ENCODE measurements at regions not wholly inside any gene's neighbourhood (a gene's known extent, or its start where the extent isn't known, plus 50 kb on each side); places are given as distances from the start of the nearest gene placed in this dataset.
"Not testable (repeated sequence)": the region's sequence is repeated elsewhere in the genome, so short reads cannot be mapped to it uniquely, and the experiment has no call there.

DNA sequence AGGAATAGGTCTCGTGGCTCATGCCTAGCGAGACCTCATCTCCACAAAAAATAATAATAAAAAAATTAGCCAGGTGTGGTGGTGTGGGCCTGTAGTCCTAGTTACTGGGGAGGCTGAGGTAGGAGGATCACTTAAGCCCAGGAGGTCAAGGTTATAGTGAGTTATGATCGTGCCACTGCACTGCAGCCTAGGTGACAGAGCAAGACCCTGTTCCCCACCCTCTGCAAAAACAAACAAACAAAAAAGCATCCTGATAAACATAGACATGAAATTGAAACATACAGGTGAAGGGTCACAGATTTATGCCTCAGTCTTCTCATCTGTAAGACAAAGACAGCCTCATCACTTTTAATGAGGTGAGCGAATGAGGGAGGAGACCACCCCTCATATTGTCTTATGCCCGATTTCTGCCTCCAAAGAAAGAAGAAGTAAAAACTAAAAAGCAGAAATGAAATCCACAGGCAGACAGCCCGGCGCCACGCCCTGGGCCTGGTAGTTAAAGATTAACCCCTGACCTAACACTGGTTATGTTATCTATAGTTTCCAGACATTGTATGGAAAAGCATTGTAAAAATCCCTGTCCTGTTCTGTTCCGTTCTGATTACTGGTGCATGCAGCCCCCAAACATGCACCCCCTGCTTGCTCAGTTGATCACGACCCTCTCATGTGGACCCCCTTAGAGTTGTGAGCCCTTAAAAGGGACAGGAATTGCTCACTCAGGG lies 138.5 kb downstream of the OR2B2 start:
- not testable (repeated sequence) for ATAC-seq, DNase-seq

DNA sequence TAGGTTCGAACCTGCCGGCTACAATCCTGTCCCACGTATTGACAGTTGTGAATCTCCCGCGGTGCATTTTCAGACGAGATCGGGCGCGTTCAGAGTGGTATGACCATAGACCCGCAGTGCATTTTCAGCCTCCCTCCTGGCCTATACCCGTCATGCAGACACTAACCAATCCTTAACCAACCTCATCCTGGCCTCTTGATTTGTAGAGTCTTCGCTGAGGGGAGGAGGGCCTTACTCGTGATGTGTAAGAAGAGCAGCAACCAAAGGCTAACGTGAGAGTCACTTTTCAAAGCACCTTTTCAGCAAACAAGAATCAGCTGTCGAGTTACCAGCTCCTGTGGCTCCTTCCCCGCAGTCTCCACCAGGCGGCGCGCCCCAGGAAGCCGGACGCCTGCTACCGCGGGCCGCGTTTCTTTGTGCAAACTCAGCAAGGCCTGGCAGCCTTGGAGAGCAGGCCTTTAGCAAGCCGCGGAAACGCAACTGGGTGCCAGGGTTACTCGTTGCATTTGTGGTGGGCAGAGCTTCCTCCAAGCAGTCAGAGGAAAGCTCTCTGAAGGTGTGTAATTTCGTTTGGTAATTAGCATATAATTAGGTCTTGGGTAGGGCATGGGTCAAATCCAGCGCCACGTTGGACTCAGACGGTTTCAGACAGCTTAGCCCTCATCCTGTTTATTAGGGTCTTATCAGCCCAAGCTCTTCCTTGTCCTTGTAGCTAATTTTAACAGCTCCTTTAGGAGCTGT lies 139.8 kb downstream of the OR2B2 start:
- DNase-seq (peak; percentile 90), ATAC-seq (peak; percentile 96)

DNA sequence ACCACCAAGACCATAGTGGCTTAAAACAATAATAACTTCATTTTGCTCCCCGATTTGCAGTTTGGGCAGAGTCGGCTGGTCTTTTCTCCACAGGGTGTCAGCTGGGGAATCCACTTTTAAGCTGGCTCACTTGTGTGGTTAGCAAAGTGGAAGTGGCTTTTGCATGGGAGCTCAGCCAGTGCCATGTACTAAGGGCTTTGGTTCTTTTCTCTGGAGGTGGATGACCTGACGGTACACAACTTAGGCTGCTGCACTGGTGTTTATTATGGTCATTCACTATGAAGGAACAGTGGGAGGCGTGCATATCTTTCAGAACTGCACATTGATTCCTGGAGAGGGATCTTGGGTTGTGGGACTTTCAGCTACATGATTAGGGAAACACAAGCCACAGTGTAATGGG lies 141.0 kb downstream of the OR2B2 start:
- no peak for ATAC-seq
- DNase-seq, result no peak

DNA sequence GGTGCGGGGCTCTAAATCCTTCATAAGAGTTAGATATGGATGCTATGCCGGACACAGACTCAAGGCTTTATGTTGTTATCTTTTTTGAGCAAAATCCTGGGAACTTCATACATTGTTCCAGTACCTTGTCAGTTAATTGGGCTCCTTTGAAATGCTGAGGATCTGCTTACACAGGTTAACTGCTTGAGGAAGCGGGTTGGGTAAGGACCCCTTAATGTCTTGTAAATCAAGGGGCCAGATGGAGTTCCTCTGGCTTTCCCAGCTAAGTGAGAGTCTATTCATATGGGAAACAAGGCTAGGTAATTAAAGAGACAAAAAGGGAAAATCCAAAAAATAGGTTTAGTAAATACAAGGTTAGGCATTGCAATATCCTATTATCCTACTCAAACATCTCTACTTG lies 141.5 kb downstream of the OR2B2 start:
- DNase-seq (no peak), ATAC-seq (no peak)

DNA sequence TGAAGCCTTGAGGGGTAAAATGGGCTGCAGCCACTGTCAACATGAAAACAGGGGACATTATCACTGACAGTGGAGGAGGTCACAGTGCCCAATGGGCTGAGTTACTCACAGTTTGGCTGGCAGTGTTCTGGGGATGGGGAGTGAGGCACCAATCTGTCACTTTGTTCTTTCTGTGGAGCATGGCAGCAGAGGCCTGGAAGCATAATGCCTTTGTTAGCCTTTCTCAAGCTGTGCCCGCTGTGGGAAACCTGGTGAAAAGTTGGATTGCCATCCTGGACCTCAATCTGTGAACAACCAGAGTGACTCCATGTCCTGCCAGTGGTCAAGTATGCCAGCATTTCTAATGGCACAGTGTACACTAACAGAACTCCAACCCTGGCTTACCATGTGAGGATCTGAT lies 143.6 kb downstream of the OR2B2 start:
- DNase-seq (no peak), ATAC-seq (no peak)

DNA sequence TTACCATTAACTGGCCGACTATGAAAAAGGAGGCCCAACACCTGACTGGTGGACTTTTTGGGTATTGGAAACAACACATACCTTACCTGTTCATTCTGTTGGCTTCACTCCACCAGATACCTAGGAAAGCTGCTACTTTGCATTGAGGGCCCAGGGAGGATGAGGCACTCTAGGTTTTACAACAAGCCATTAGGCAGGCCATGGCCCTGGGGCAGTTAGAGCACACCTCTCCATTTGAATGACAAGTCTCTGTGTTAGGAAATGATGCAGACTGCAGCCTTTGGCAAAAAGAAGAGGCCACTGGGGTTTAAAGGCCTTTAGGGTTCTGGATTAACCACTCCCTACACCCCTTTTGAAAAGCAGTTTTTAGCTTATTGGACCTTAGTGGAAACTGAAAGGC lies 144.3 kb downstream of the OR2B2 start:
- ATAC-seq (no peak), DNase-seq (no peak)

DNA sequence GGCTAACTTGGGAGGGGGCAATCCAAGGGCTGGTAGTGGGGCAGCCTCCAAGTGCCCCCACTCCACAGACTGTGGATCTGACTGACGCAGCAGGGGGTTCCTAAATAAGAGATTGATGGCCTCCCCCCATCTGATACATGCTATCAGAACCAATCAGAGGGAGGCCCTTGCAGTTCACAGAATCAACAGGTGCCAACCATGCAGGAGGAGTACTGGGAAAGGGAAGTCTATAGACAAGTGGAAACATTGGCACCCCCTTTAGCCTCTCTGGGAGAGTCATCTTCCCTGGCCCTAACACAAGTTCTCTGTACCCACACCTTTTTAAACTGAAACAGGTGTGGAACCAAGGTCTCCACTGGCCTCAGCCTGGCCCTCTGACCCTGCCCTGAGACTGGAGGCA lies 145.8 kb downstream of the OR2B2 start:
- DNase-seq, result no peak

DNA sequence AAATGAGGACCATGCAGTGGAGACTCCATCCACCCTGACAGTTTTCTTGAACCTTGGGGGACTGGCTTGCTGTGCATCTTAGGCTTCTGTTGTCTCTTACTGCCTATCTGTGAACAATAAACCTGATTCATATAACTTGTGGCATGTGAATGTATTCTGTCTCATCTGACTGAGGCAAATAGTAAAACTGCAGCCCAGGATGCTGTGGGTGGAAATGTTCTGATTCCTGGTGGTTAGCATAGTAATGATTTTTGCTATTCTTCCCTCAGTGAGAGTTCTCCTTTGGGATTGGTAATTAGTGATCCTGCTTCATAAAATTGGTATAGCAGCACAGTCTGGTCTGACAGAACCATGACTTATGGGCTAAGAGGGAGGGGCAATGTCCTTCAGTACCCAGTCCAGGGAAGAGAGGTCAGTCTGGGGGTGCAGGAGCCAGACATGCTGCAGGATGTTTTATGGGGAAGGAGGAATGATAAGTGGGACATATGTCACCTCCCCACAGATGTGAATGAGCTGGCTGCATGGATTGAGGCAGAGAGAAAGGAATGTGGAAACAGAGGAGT lies 147.1 kb downstream of the OR2B2 start:
- DNase-seq (no peak), ATAC-seq (no peak)

More for the DNA sequence above, 145.8 kb downstream of the OR2B2 start:
- no peak for ATAC-seq

DNA sequence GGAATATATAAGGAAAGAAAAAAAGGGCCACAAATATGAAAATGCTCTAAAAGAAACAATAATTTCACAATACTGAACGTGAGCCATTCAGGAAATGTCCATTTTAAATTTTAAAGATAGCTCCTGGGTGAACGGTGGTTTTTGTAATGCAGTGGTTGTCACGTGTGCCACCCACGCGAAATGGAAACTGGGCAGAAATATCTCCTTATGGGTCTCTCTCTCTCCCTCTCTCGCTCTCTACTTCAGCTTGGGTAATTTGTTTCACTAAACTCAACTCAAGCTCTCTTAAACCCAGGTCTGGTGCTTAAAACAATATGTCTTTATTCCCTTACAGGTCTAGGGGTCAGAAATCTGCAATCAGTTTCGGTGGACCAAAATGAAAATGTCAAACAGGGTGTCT lies 150.8 kb downstream of the OR2B2 start:
- no peak for DNase-seq
- no peak for ATAC-seq

DNA sequence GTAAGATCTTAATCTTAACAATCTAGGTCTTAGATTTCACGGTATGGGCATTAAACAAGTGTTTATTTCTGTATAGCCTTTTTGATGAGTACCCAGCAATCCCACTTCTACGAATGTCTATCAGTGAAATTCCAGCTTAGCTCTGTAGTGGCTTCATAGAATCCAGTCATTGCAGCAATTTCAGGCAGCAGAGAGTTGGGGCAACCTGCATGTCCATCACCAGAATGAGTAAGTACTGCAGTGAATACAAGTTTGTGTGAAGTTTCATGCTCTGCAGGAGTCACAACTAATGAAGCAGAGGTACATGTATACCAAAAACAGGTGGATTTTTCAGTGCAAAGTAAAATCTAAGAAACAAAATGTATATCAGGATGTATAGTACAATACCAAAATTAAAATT lies 151.7 kb downstream of the OR2B2 start:
- DNase-seq (no peak), ATAC-seq (no peak)

DNA sequence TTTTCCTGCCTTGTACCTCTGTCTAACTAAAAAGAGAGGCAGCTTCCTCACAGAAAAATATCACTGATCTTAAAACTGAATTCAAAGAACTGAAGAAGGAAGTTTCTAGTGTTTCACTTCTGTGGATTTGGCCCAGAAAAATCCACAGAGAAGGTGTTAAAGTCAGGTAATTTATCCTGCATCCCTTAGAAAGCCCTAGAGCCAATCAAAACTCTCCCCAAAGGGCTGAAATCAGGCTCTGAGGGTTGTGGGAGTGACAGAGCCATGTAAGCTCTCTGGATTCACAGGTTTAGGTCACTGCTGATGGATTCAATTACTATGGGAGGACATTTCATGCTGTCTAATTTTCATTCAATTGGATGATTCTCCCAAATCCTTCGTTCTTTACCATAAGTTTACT lies 152.3 kb downstream of the OR2B2 start:
- DNase-seq (no peak), ATAC-seq (no peak)

DNA sequence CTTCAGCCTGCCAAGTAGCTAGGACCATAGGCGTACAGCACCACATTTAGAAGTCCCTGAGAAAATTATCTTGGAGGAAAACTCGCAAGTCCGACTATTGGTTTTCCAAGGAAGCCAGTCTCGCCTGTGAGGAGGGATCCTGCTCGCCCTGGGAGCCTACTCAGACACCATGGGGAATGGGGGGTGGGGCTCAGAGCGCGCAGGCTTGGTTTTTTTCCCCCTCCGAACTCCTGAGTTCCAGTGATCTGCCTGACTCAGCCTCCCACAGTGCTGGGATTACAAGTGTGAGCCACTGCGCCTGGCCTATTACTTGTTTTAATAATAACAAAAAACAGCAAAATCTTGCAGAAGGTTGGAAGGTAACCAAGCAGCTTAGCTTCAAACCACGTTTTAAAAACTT lies 153.7 kb downstream of the OR2B2 start:
- ATAC-seq (no peak), DNase-seq (no peak)

DNA sequence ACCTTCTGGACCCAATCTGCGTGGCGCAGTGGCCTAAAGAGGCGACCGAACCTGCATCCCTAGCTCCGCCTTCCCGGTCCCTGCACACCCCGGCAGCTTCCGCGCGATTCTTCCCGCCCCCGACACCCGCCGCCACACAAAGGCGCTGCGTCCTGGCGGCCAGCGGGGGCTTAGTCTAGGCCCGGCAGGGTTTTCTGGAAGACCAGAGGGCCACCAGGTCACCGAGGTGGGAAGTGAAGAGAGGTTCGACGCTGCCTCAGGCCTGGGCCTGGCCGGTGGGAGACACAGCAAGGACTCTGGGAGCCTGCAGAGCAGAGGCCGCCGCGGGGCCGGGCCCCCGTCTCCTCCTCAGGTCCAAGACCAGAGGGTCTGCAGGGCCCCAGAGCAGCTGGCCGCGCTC lies 154.9 kb downstream of the OR2B2 start:
- peak; percentile 69 for DNase-seq
- ATAC-seq, result no peak

DNA sequence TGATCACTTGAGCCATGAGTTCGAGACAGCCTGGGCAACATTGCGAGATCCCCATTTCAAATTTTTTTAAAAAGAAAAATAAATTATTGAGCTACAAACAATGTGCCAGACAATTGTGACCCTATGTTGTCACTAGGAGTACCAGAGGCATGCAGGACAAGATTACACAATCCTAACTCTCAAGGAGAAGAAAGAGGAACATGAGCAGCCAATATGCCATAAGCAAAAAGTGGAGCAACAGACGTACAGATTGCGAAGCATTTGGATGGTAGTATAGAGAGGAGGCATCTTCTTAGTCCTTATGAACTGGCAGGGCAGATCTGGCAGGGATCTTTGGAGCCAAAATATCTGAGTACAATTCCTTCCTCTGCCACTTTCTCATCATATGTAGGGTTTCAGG lies 156.4 kb downstream of the OR2B2 start:
- ATAC-seq, result no peak

DNA sequence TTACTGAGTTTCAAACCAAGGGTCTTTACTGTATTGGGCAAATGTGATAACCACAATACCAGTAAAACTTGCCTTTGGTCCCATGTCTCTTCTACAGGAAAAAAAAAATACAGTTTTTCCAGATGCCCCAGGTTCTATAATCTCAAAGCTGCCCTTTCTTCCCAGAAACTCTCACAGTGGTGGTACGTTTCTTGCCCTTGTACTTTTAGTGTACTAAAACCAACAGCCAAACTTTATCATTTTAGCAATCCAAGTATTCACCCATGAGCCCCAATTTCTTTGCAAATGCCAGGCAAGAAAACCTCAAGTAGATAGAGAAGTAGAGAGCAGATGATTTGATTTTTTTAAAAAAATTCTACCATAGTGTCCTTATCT lies 157.8 kb downstream of the OR2B2 start:
- no peak for DNase-seq
- no peak for ATAC-seq

More for the DNA sequence above, 156.4 kb downstream of the OR2B2 start:
- no peak for DNase-seq

DNA sequence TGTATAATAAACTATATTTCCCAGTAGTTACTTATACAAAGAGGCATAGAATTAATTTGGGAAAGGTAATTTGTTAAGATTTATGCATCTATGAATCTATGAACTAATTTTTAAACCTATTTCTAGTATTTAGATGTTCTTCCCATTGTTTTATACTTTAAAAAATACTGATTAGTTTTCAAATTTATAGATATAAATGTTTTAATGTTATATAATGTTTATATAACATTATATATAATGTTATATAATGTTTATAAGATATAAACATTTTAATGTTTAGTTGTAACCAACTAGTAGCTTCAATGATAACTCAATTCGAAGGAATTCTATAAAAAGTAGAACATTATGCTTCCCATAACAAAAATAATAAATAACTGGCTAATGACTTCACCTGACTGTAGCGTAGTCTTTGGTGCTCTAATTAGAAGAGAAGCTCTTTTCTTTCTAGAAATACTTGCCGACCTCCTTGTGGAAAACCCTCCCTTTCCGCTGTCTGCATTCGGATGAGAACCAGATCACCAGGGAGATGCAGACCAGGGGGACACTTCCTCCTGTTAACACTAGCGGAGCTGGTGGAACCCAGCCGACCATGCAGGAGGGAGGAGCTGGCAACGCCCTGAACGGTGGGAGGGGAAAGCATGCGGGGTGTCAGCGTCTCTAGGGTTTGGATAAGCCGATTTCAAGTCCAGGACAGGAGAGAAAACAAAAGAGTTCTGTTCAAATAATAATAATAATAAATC lies 158.4 kb downstream of the OR2B2 start:
- DNase-seq, result peak; percentile 83
- ATAC-seq, result peak; percentile 82

DNA sequence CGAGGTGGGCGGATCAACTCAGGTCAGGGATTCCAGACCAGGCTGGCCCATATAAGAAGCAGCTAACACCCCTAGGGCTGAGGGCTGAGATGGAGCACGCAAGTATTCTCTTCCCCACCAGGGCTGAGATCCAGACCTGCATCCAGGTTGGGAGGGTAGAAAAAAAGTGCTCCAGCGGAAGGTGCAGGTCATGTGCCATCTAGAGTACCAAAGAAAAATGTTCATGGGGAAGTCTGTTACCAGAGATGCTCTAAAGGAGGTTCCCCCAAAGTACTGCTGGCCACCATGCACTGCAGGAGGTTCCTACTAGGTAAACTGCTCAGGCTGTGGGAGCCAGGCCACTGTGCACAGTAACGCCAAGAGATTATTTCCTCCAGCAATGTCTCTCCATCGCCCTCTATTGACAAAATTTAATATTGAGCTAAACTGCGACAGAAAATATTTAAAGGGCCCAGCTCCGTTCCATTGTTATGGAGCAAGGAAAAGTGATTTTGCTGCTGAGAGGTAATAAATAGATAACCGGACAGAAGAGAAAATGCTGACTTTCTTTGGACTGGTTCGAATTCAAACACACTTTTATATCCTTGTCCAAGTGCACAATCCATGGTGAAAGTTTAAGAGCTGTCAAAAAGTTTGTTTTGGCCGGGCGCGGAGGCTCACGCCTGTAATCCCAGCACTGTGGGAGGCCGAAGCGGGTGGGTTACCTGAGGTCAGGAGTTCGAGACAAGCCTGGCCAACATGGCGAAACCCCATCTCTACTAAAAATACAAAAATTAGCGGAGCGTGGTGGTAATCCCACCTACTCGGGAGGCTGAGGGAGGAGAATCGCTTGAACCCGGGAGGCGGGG lies 159.9 kb downstream of the OR2B2 start:
- DNase-seq (peak; percentile 52), ATAC-seq (peak; percentile 56)

DNA sequence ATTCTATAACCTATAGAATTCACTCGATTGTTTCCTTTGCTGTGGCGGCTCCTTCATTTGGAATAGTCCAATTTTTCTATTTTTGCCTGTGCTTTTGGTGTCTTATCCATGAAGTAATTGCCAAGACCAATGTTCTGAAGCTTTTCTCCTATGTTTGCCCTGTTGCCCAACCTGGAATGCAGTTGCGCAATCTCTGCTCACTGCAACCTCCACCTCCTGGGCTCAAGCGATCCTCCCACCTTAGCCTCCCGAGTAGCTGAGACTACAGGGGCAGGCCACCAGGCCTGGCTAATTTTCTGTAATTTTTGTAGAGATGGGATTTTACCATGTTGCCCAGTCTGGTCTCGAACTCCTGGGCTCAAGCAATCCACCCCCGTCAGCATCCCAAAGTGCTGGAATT lies 163.5 kb downstream of the OR2B2 start:
- DNase-seq (no peak), ATAC-seq (no peak)

DNA sequence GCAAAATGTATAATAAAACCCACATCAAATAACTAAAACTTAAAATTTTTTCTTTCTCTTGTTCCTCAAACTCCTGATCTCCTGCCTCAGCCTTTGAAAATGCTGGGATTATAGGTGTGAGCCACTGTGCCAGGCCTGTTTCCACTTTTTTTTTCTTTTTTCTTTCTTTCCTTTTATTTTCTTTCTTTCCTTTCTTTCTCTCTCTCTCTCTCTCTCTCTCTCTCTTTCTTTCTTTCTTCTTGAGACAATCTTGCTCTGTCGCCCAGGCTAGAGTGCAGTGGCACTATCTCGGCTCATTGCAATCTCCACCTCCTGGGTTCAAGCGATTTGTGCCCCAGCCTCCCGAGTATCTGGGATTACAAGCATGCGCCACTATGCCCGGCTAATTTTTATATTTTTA lies 164.6 kb downstream of the OR2B2 start:
- no peak for ATAC-seq
- no peak for DNase-seq

DNA sequence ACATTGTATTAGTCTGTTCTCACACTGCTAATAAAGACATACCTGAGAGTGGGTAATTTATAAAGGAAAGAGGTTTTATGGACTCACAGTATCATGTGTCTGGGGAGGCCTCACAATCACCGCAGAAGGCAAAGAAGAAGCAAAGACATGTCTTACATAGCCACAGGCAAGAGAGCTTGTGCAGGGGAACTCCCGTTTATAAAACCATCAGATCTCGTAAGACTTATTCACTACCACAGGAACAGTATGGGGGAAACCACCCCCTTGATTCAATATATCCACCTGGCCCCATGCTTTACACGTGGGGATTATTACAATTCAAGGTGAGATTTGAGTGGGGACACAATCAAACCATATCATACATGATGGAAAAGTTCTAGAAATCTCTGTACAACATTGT lies 165.3 kb downstream of the OR2B2 start:
- not testable (repeated sequence) for ATAC-seq, DNase-seq

DNA sequence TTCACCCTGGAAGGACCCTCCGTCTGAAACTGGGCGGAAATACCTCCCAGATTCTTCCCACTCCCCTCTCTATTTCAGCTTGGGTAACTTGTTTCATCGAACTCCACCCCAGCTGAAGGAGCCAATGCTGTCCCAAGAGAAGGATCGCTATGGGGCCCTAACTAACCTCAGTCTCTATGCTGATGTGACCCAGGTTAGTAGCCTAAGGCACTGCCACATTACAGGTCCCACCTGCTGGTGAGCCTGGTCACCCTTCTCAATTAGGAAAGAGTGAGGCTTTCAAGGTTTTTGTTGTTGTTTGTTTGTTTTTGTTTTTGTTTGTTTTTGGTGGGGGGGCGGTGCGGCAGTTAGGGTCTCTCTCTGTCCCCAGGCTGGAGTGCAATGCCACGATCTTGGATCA lies 168.4 kb downstream of the OR2B2 start:
- DNase-seq (no peak), ATAC-seq (no peak)
